HEK293T (cell line): ENCODE measurements at regions not wholly inside any gene's neighbourhood (a gene's known extent, or its start where the extent isn't known, plus 50 kb on each side); places are given as distances from the start of the nearest gene placed in this dataset.

Source experiments
- ARNT ChIP-seq: fragments of 450-650 bp; IDR thresholded peaks from 2 replicates; pipeline ENCODE4 v1.6.1; 2017; ENCODE audit warnings: mild to moderate bottlenecking
- BHLHE40 ChIP-seq: fragments of 450-650 bp; IDR thresholded peaks from 2 replicates; pipeline ENCODE4 v1.6.1; 2016; ENCODE audit warnings: mild to moderate bottlenecking, moderate library complexity, borderline replicate concordance
- CTBP1 ChIP-seq: fragments of 450-650 bp; IDR thresholded peaks from 2 replicates; pipeline ENCODE4 v1.6.1; 2016; ENCODE audit warnings: borderline replicate concordance
- ELF4 ChIP-seq: fragments of 450-650 bp; IDR thresholded peaks from 2 replicates; pipeline ENCODE4 v1.6.1; 2017; ENCODE audit warnings: antibody characterized with exemption
- FOXA1 ChIP-seq: fragments of 450-650 bp; IDR thresholded peaks from 2 replicates; pipeline ENCODE4 v1.6.1; 2016; ENCODE audit warnings: mild to moderate bottlenecking
- FOXK2 ChIP-seq: fragments of 450-650 bp; IDR thresholded peaks from 2 replicates; pipeline ENCODE4 v1.6.1; 2016; ENCODE audit warnings: mild to moderate bottlenecking
- FOXM1 ChIP-seq: fragments of 450-650 bp; IDR thresholded peaks from 2 replicates; pipeline ENCODE4 v1.6.1; 2017; ENCODE audit warnings: mild to moderate bottlenecking, borderline replicate concordance
- HDGF ChIP-seq: fragments of 450-650 bp; IDR thresholded peaks from 2 replicates; pipeline ENCODE4 v1.6.1; 2017; ENCODE audit warnings: antibody characterized with exemption, borderline replicate concordance
- L3MBTL2 ChIP-seq: fragments of 450-650 bp; conservative IDR thresholded peaks from 2 replicates; pipeline ENCODE4 v1.6.1; 2016; ENCODE audit warnings: mild to moderate bottlenecking
- NFRKB ChIP-seq: fragments of 450-650 bp; IDR thresholded peaks from 2 replicates; pipeline ENCODE4 v1.6.1; 2016; ENCODE audit warnings: mild to moderate bottlenecking, moderate library complexity
- SP1 ChIP-seq: fragments of 450-650 bp; IDR thresholded peaks from 2 replicates; pipeline ENCODE4 v1.6.1; 2017
- SUZ12 ChIP-seq: fragments of 450-650 bp; IDR thresholded peaks from 2 replicates; pipeline ENCODE4 v1.6.1; 2016; ENCODE audit warnings: mild to moderate bottlenecking
- TARDBP ChIP-seq: fragments of 450-650 bp; IDR thresholded peaks from 2 replicates; pipeline ENCODE4 v1.6.1; 2016
- ZNF384 ChIP-seq: fragments of 450-650 bp; IDR thresholded peaks from 2 replicates; pipeline ENCODE4 v1.6.1; 2016

DNA sequence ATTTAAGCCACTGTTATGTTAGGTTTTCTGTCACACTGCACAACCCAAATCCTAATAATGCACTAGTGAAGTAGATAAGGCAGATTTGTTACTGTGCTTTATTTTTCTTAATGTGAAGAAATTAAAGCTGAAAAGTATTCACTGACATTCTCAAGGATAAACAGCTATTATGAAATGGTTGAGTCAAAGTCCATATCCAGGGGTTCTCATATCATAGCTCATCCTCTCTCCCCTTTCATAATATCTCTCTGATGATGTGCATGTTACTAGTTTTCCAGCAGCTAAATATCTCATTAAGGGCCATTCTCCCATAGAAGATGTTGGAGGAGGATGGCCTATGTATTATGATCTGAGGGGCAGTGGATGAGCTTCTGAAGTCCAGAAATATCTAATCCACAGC lies 53.6 kb upstream of the CCDC190 start:
- no peak for TF ChIP-seq SP1
- TF ChIP-seq ARNT: no peak
- no peak for TF ChIP-seq FOXM1
- TF ChIP-seq BHLHE40: no peak
- no peak for TF ChIP-seq FOXK2
- no peak for TF ChIP-seq SUZ12
- TF ChIP-seq ELF4: no peak
- TF ChIP-seq HDGF: no peak
- TF ChIP-seq L3MBTL2: no peak
- no peak for TF ChIP-seq TARDBP
- no peak for TF ChIP-seq FOXA1
- TF ChIP-seq CTBP1: no peak
- TF ChIP-seq NFRKB: no peak
- no peak for TF ChIP-seq ZNF384
